HEK293T (cell line): ENCODE measurements at regions not wholly inside any gene's neighbourhood (a gene's known extent, or its start where the extent isn't known, plus 50 kb on each side); places are given as distances from the start of the nearest gene placed in this dataset.

Experiments used
- BHLHE40 ChIP-seq: fragments of 450-650 bp; IDR thresholded peaks from 2 replicates; pipeline ENCODE4 v1.6.1; 2016; ENCODE audit warnings: mild to moderate bottlenecking, moderate library complexity, borderline replicate concordance
- ELF4 ChIP-seq: fragments of 450-650 bp; IDR thresholded peaks from 2 replicates; pipeline ENCODE4 v1.6.1; 2017; ENCODE audit warnings: antibody characterized with exemption
- FOXM1 ChIP-seq: fragments of 450-650 bp; IDR thresholded peaks from 2 replicates; pipeline ENCODE4 v1.6.1; 2017; ENCODE audit warnings: mild to moderate bottlenecking, borderline replicate concordance
- SP1 ChIP-seq: fragments of 450-650 bp; IDR thresholded peaks from 2 replicates; pipeline ENCODE4 v1.6.1; 2017
- SUZ12 ChIP-seq: fragments of 450-650 bp; IDR thresholded peaks from 2 replicates; pipeline ENCODE4 v1.6.1; 2016; ENCODE audit warnings: mild to moderate bottlenecking
- ZNF384 ChIP-seq: fragments of 450-650 bp; IDR thresholded peaks from 2 replicates; pipeline ENCODE4 v1.6.1; 2016

- TF ChIP-seq FOXM1: no peak
- TF ChIP-seq BHLHE40: no peak
- TF ChIP-seq ELF4: no peak
- no peak for TF ChIP-seq SP1
- no peak for TF ChIP-seq SUZ12
- TF ChIP-seq ZNF384: no peak
Measured at GRCh38 chr7:67566101-67566500, 569.5 kb downstream of the TYW1 start.
